HG03457 (cell line): ENCODE measurements at regions not wholly inside any gene's neighbourhood (a gene's known extent, or its start where the extent isn't known, plus 50 kb on each side); places are given as distances from the start of the nearest gene placed in this dataset.
"Not testable (repeated sequence)": the region's sequence is repeated elsewhere in the genome, so short reads cannot be mapped to it uniquely, and the experiment has no call there.

Experiments
- ATAC-seq: cut with Tn5 transposase; IDR thresholded peaks from one replicate; pipeline ENCODE4 v1.9.1; 2021; ENCODE audit warnings: moderate number of reproducible peaks; ENCODE audit not compliant: unreplicated experiment

- ATAC-seq = no peak
These were observed 268.3 kb downstream of the PTH2R start for GRCh38 chr2:208674919-208675318.

- ATAC-seq = not testable (repeated sequence)
These were observed 279.3 kb downstream of the PTH2R start for GRCh38 chr2:208685929-208686328.

GRCh38 chr2:208686665-208687064, 280.1 kb downstream of the PTH2R start:
- peak; percentile 77 for ATAC-seq

GRCh38 chr2:208687720-208688119, 281.1 kb downstream of the PTH2R start:
- not testable (repeated sequence) for ATAC-seq

GRCh38 chr2:208698114-208698513, 291.5 kb downstream of the PTH2R start:
- no peak for ATAC-seq

GRCh38 chr2:208708486-208708885, 301.9 kb downstream of the PTH2R start:
- no peak for ATAC-seq

- no peak for ATAC-seq
These were observed 305.0 kb downstream of the PTH2R start for GRCh38 chr2:208711598-208711997.

- ATAC-seq = no peak
These were observed 306.6 kb downstream of the PTH2R start for GRCh38 chr2:208713066-208713745.

GRCh38 chr2:208718828-208719227, 312.2 kb downstream of the PTH2R start:
- ATAC-seq = no peak

- ATAC-seq = no peak
These were observed 316.1 kb downstream of the PTH2R start for GRCh38 chr2:208722731-208723130.

- ATAC-seq = no peak
These were observed 318.7 kb downstream of the PTH2R start for GRCh38 chr2:208725280-208725679.

- no peak for ATAC-seq
These were observed 319.6 kb downstream of the PTH2R start for GRCh38 chr2:208726242-208726641.

GRCh38 chr2:208751663-208752415, 345.2 kb downstream of the PTH2R start:
- ATAC-seq = not testable (repeated sequence)

GRCh38 chr2:208757364-208757763, 350.8 kb downstream of the PTH2R start:
- ATAC-seq = no peak

- ATAC-seq = not testable (repeated sequence)
These were observed 366.5 kb downstream of the PTH2R start for GRCh38 chr2:208773074-208773473.

GRCh38 chr2:208781166-208781565, 374.6 kb downstream of the PTH2R start:
- no peak for ATAC-seq

- no peak for ATAC-seq
These were observed 375.5 kb downstream of the PTH2R start for GRCh38 chr2:208782097-208782496.

GRCh38 chr2:208783184-208783583, 376.6 kb downstream of the PTH2R start:
- no peak for ATAC-seq

GRCh38 chr2:208784774-208785173, 378.2 kb downstream of the PTH2R start:
- not testable (repeated sequence) for ATAC-seq

GRCh38 chr2:208791257-208791656, 384.7 kb downstream of the PTH2R start:
- no peak for ATAC-seq

GRCh38 chr2:208792766-208793165, 386.2 kb downstream of the PTH2R start:
- no peak for ATAC-seq

GRCh38 chr2:208793434-208793833, 386.8 kb downstream of the PTH2R start:
- no peak for ATAC-seq
